ENCODE measurements at regions not wholly inside any gene's neighbourhood (a gene's known extent, or its start where the extent isn't known, plus 50 kb on each side); places are given as distances from the start of the nearest gene placed in this dataset.
"Not testable (repeated sequence)": the region's sequence is repeated elsewhere in the genome, so short reads cannot be mapped to it uniquely, and the experiment has no call there.

- no peak for DNase-seq (ENCODE audit: low read depth)
- in situ Hi-C loops (cut with HindIII; ENCODE audit: low pct_unique_long_range_greater_than_20kb, low sequenced_read_pairs), result no loop called here
Measured at GRCh38 chr5:77876862-77877502, 100.8 kb upstream of the TBCA start.

GRCh38 chr5:77876316-77876715 is 100.2 kb upstream of the TBCA start:
- no peak for DNase-seq (ENCODE audit: low read depth)

DNA sequence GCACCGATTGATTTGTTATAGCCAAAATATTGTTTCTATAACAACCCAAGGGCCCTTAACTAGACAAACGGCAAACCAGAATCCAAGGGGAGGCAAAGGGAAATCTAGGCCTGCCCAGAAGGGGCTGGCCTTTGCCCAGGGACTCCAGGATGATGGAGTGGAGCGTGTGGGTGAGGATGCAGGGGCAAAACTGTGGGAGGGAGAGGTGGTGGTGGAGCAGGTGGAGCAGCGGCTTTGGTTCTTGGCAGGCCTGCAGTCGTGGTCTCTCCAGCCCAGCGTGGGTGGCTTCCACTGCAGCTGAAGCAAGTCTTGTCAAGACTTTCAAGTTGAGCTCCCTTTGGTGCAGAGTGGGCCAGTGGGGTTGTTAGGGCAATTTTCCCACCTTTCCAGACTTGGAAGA is 98.6 kb upstream of the TBCA start:
- DNase-seq (ENCODE audit: low read depth), result no peak
- in situ Hi-C loops (cut with HindIII; ENCODE audit: low pct_unique_long_range_greater_than_20kb, low sequenced_read_pairs), result no loop called here

More at GRCh38 chr5:77876316-77876715, 100.2 kb upstream of the TBCA start:
- in situ Hi-C loops (cut with HindIII; ENCODE audit: low pct_unique_long_range_greater_than_20kb, low sequenced_read_pairs), result no loop called here

- no peak for DNase-seq (ENCODE audit: low read depth)
- in situ Hi-C loops (cut with HindIII; ENCODE audit: low pct_unique_long_range_greater_than_20kb, low sequenced_read_pairs), result no loop called here
Measured at GRCh38 chr5:77873239-77873638, 97.1 kb upstream of the TBCA start.

GRCh38 chr5:77871946-77872345 is 95.8 kb upstream of the TBCA start:
- DNase-seq (ENCODE audit: low read depth), result no peak
- in situ Hi-C loops (cut with HindIII; ENCODE audit: low pct_unique_long_range_greater_than_20kb, low sequenced_read_pairs), result no loop called here

DNA sequence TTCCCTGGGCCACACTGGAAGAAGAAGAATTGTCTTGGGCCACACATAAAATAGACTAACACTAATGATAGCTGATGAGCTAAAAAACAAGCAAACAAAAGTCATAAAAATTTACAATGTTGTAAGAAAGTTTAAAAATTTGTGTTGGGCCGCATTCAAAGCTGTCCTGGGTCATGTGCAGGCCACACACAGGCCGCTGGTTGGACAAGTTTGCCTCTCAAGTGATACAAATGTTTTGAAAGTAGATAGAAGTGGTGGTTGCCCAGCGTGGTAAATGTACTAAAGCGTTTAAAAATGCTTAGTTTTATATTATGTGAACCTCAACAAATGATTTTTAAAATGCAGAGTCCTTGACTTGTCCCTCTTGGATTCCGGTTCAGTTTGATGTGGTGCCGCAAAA is 94.9 kb upstream of the TBCA start:
- no peak for DNase-seq (ENCODE audit: low read depth)

DNA sequence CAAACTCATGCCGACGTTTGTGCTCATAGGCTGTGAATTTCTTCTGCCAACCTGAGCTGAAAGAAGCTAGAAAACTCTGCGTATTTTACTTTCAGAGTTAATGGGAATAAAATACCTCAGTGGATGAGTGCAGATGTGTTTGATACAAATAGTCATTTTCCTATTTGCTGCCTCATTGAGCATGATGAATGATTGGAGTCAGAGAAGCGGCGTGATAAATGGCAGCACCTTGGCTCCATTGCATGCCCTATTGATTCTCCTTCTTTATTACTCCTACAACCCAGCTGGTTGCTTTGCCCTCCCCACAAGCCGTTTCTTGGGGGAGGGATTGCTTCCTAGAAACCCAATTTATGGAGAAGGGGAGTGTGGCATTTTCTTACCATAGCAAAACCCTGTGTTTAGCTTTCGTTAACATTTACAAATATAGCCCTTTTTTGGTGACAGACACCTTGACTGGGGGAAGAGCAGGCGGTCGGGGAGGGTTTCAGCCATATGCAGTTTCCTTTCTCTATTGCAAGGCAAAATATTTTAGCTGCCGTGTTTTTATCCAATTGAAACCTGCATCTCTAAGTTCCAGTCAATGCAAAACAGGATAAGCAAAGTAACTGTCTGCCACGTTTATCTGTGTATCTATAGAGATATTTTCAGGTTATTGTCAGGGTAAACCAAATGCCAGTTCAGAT is 93.1 kb upstream of the TBCA start:
- in situ Hi-C loops (cut with HindIII; ENCODE audit: low pct_unique_long_range_greater_than_20kb, low sequenced_read_pairs), result no loop called here
- DNase-seq (ENCODE audit: low read depth), result no peak

More for the DNA sequence above, 94.9 kb upstream of the TBCA start:
- in situ Hi-C loops (cut with HindIII; ENCODE audit: low pct_unique_long_range_greater_than_20kb, low sequenced_read_pairs), result no loop called here

DNA sequence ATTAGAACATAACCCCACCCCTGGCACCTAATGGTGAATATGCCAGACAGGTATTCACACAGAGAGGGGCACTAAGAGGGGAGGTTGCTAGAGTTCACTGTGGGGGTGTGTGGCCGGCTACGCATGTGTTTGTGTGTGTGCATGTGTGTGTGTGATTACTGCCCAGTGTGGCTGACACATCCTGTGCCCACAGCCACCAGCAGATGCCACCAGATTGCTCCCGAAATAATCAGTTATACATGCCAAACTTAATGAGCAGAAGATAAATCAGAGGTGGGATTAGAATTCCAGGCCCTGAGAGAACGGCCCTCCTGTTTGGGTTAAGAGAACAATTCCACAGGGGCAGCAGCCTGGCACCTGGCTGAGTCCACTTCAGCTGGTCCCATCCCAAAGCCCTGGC is 91.8 kb upstream of the TBCA start:
- no peak for DNase-seq (ENCODE audit: low read depth)
- in situ Hi-C loops (cut with HindIII; ENCODE audit: low pct_unique_long_range_greater_than_20kb, low sequenced_read_pairs), result no loop called here

DNA sequence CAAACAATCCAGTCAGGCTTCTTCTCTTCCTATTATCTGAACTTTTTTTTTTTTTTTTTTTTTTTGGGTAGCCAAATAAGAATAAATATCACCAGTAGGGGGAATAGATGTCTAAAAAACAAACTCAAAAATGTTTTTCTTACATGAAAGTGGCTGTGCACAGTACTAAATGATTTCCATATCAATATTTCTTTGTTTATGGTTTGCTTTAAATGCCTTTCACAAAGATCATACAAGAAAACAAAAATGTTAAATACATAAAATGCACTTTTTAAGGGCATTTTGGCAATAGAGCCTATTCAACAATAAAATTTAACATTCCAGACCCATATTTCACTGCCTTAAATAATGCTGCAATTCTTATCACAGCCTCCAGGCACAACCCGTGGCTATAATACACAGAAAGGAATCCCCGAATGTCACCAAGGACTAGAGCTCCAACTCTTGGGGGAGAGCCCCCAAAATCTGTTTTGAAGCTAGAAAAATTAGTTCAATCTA is 91.1 kb upstream of the TBCA start:
- peak; percentile 17 for DNase-seq (ENCODE audit: low read depth)
- in situ Hi-C loops (cut with HindIII; ENCODE audit: low pct_unique_long_range_greater_than_20kb, low sequenced_read_pairs), result no loop called here

GRCh38 chr5:77866198-77866597 is 90.1 kb upstream of the TBCA start:
- in situ Hi-C loops (cut with HindIII; ENCODE audit: low pct_unique_long_range_greater_than_20kb, low sequenced_read_pairs), result no loop called here
- DNase-seq (ENCODE audit: low read depth), result no peak

DNA sequence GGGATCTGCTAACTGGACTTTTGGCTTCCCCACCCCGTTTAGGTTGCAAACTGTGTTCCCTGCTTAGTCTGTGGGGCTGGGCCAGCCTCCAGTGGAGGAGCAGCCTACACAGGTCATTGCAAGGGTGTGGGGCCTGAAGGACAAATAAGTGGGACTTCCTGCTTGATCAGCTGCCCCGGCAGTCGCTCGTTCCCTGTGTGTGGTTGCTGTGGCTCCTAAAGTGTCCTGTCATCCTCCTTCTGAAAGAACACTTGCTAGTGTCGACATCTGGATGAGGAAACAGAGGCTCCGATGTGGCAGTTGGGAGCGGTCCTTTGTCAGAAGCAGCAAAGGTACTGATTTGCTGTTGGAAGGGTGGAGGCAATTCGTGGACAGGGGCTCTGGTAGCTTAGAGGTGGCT is 88.9 kb upstream of the TBCA start:
- in situ Hi-C loops (cut with HindIII; ENCODE audit: low pct_unique_long_range_greater_than_20kb, low sequenced_read_pairs), result no loop called here
- no peak for DNase-seq (ENCODE audit: low read depth)

- no peak for DNase-seq (ENCODE audit: low read depth)
- in situ Hi-C loops (cut with HindIII; ENCODE audit: low pct_unique_long_range_greater_than_20kb, low sequenced_read_pairs), result no loop called here
Measured at GRCh38 chr5:77863181-77863580, 87.0 kb upstream of the TBCA start.

DNA sequence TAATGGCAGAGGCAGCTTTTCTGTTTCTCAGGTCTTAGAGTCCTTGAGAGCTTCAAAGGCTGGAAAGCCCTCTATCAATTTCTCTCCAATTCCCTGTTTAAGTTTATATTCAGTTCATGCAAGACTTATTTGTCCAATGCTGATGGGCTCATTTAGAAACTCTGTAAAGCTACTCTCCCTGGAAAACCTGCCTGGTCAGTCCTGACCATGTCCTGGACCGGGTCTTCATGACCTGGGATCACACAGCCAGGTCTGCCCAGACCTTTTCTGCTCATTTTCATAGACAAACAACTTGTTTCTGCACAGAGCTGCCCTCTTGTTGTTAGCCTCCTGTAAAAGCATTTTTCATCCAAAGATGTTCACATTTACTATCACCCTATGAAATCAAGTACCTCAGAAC is 85.4 kb upstream of the TBCA start:
- in situ Hi-C loops (cut with HindIII; ENCODE audit: low pct_unique_long_range_greater_than_20kb, low sequenced_read_pairs), result no loop called here
- DNase-seq (ENCODE audit: low read depth), result no peak

GRCh38 chr5:77859306-77859705 is 83.2 kb upstream of the TBCA start:
- DNase-seq (ENCODE audit: low read depth), result no peak
- in situ Hi-C loops (cut with HindIII; ENCODE audit: low pct_unique_long_range_greater_than_20kb, low sequenced_read_pairs), result no loop called here

- DNase-seq (ENCODE audit: low read depth); in situ Hi-C loops (cut with HindIII; ENCODE audit: low pct_unique_long_range_greater_than_20kb, low sequenced_read_pairs): not testable (repeated sequence)
Measured at GRCh38 chr5:77858678-77859077, 82.5 kb upstream of the TBCA start.

GRCh38 chr5:77855369-77855768 is 79.2 kb upstream of the TBCA start:
- DNase-seq (ENCODE audit: low read depth), result no peak
- in situ Hi-C loops (cut with HindIII; ENCODE audit: low pct_unique_long_range_greater_than_20kb, low sequenced_read_pairs), result no loop called here

GRCh38 chr5:77853353-77853907 is 77.3 kb upstream of the TBCA start:
- DNase-seq (ENCODE audit: low read depth), result no peak
- in situ Hi-C loops (cut with HindIII; ENCODE audit: low pct_unique_long_range_greater_than_20kb, low sequenced_read_pairs), result no loop called here

GRCh38 chr5:77852514-77853352 is 76.6 kb upstream of the TBCA start:
- in situ Hi-C loops (cut with HindIII; ENCODE audit: low pct_unique_long_range_greater_than_20kb, low sequenced_read_pairs), result no loop called here
- DNase-seq (ENCODE audit: low read depth), result peak; percentile 84

GRCh38 chr5:77852068-77852513 is 76.0 kb upstream of the TBCA start:
- in situ Hi-C loops (cut with HindIII; ENCODE audit: low pct_unique_long_range_greater_than_20kb, low sequenced_read_pairs), result no loop called here
- no peak for DNase-seq (ENCODE audit: low read depth)
